ENCODE measurements at regions not wholly inside any gene's neighbourhood (a gene's known extent, or its start where the extent isn't known, plus 50 kb on each side); places are given as distances from the start of the nearest gene placed in this dataset.

- TF ChIP-seq CTCF (IDR thresholded peaks at IDR 0.05; ENCODE audit: low read depth, low read length) (no peak), EZH2phosphoT487 (IDR thresholded peaks at IDR 0.05; ENCODE audit: low read depth) (no peak)
These were observed 1193.2 kb upstream of the NUDT12 start for GRCh38 chr5:104755806-104756205.
